Activated T-cell treated with anti-CD3 and anti-CD28 coated beads, Interleukin-2, amount 50 U/mL, for 1 hour (primary cell): ENCODE measurements at regions not wholly inside any gene's neighbourhood (a gene's known extent, or its start where the extent isn't known, plus 50 kb on each side); places are given as distances from the start of the nearest gene placed in this dataset.

Experiments used
- DNase-seq: peaks from one replicate; pipeline ENCODE4 v3.0.0-alpha.2; 2020

GRCh38 chr5:108649106-108649505 is 98.6 kb upstream of the FER start:
- no peak for DNase-seq

- DNase-seq, result peak; percentile 43
These were observed 105.4 kb upstream of the FER start for GRCh38 chr5:108642170-108642906.

- DNase-seq, result no peak
These were observed 106.1 kb upstream of the FER start for GRCh38 chr5:108641596-108641995.

- no peak for DNase-seq
These were observed 108.3 kb upstream of the FER start for GRCh38 chr5:108639366-108639765.

GRCh38 chr5:108638021-108638420 is 109.7 kb upstream of the FER start:
- DNase-seq, result no peak

GRCh38 chr5:108637134-108637533 is 110.6 kb upstream of the FER start:
- no peak for DNase-seq

- DNase-seq, result no peak
These were observed 111.4 kb upstream of the FER start for GRCh38 chr5:108636135-108636853.

- DNase-seq, result no peak
These were observed 112.9 kb upstream of the FER start for GRCh38 chr5:108634617-108635288.

GRCh38 chr5:108634010-108634616 is 113.6 kb upstream of the FER start:
- DNase-seq, result no peak

GRCh38 chr5:108629779-108630528 is 117.7 kb upstream of the FER start:
- DNase-seq, result no peak

- no peak for DNase-seq
These were observed 122.0 kb upstream of the FER start for GRCh38 chr5:108625654-108626053.

- no peak for DNase-seq
These were observed 123.9 kb upstream of the FER start for GRCh38 chr5:108623826-108624225.

GRCh38 chr5:108620516-108620915 is 127.2 kb upstream of the FER start:
- DNase-seq, result no peak

GRCh38 chr5:108619815-108620214 is 127.9 kb upstream of the FER start:
- DNase-seq, result no peak

GRCh38 chr5:108617467-108618435 is 129.9 kb upstream of the FER start:
- no peak for DNase-seq

- DNase-seq, result no peak
These were observed 132.5 kb upstream of the FER start for GRCh38 chr5:108615216-108615615.

- no peak for DNase-seq
These were observed 140.3 kb upstream of the FER start for GRCh38 chr5:108607421-108607820.

GRCh38 chr5:108606185-108606584 is 141.5 kb upstream of the FER start:
- no peak for DNase-seq

GRCh38 chr5:108602830-108603229 is 144.9 kb upstream of the FER start:
- no peak for DNase-seq

- no peak for DNase-seq
These were observed 156.9 kb upstream of the FER start for GRCh38 chr5:108590799-108591198.

- DNase-seq, result no peak
These were observed 159.4 kb upstream of the FER start for GRCh38 chr5:108588323-108588722.

GRCh38 chr5:108587821-108588220 is 159.9 kb upstream of the FER start:
- DNase-seq, result no peak
